SK-N-SH (cell line): ENCODE measurements at regions not wholly inside any gene's neighbourhood (a gene's known extent, or its start where the extent isn't known, plus 50 kb on each side); places are given as distances from the start of the nearest gene placed in this dataset.

Experiments
- CTCF ChIA-PET: fragments of 300-600, 350-600 bp; formaldehyde crosslinking; extraction: SDS; loops from one replicate; lab custom pipeline; 2021; lab: Yijun Ruan, JAX
- POLR2A ChIA-PET: fragments of 350-600 bp; sonication (Branson Sonifier 250); formaldehyde crosslinking; extraction: SDS; loops from one replicate; lab custom pipeline; 2020; ENCODE audit warnings: antibody characterized with exemption, inconsistent platforms; lab: Yijun Ruan, JAX
- DNase-seq: peaks from one replicate; pipeline ENCODE4 v3.0.0; 2012
- H2AFZ ChIP-seq: fragments of 200-600 bp; sonication (generic); 2 replicates; pipeline ENCODE4 v1.8.1; 2016; ENCODE audit warnings: antibody characterized with exemption, mild to moderate bottlenecking, low read depth
- H3F3A ChIP-seq: fragments of 200-600 bp; sonication (generic); replicated peaks from 2 replicates; pipeline ENCODE3; 2016; ENCODE audit warnings: antibody characterized with exemption, mild to moderate bottlenecking; ENCODE audit not compliant: insufficient read depth
- H3K27ac ChIP-seq, 2 experiments: fragments of 200-500 bp in 1 of 2; fragments of 200-600 bp in 1 of 2; sonication (Bioruptor generic) in 1 of 2; sonication (generic), shearing (Covaris generic) in 1 of 2; 2 replicates each; pipeline versions ENCODE4 v1.5.1 to v1.6.1; 2014 to 2016; ENCODE audit warnings: low read depth in 2 of 2, inconsistent platforms in 1 of 2, low read length in 1 of 2, mild to moderate bottlenecking in 1 of 2, mixed read lengths in 1 of 2
- H3K27me3 ChIP-seq: fragments of 200-600 bp; sonication (generic), shearing (Covaris generic); 2 replicates; pipeline ENCODE4 v1.6.1; 2016; ENCODE audit warnings: mixed run types; ENCODE audit not compliant: insufficient read depth
- H3K36me3 ChIP-seq, 2 experiments: fragments of 200-500 bp in 1 of 2; fragments of 200-600 bp in 1 of 2; sonication (Bioruptor generic) in 1 of 2; sonication (generic) in 1 of 2; replicated peaks in 1 of 2; 2 replicates each; pipeline versions ENCODE3 to v1.5.1; 2014 to 2016; ENCODE audit warnings: low read length in 1 of 2, mild to moderate bottlenecking in 1 of 2; ENCODE audit not compliant: insufficient read depth in 2 of 2, control insufficient read depth in 1 of 2
- H3K4me1 ChIP-seq, 2 experiments: fragments of 200-500 bp in 1 of 2; fragments of 200-600 bp in 1 of 2; sonication (Bioruptor generic) in 1 of 2; sonication (generic), shearing (Covaris generic) in 1 of 2; 2 replicates each; pipeline versions ENCODE4 v1.5.1 to v1.6.1; 2014 to 2016; ENCODE audit warnings: low read depth in 1 of 2, low read length in 1 of 2, mixed run types in 1 of 2; ENCODE audit not compliant: insufficient read depth in 2 of 2, control insufficient read depth in 1 of 2
- H3K4me2 ChIP-seq: fragments of 200-600 bp; sonication (generic), shearing (Covaris generic); 2 replicates; pipeline ENCODE4 v1.6.1; 2017; ENCODE audit warnings: mixed run types
- H3K4me3 ChIP-seq, 2 experiments: fragments of 200-500 bp in 1 of 2; fragments of 200-600 bp in 1 of 2; sonication (Bioruptor generic) in 1 of 2; sonication (generic), shearing (Covaris generic) in 1 of 2; 2 replicates each; pipeline versions ENCODE4 v1.5.1 to v1.8.1; 2014 to 2016; ENCODE audit warnings: low read depth in 2 of 2, inconsistent platforms in 1 of 2, low read length in 1 of 2, mild to moderate bottlenecking in 1 of 2, mixed read lengths in 1 of 2, moderate library complexity in 1 of 2
- H3K79me2 ChIP-seq: fragments of 200-600 bp; sonication (generic); 2 replicates; pipeline ENCODE4 v1.8.1; 2017; ENCODE audit warnings: mild to moderate bottlenecking; ENCODE audit not compliant: insufficient read depth
- H3K9ac ChIP-seq: fragments of 200-600 bp; sonication (generic); 2 replicates; pipeline ENCODE4 v1.6.1; 2017; ENCODE audit warnings: mixed run types
- H3K9me2 ChIP-seq: fragments of 200-600 bp; sonication (generic); 2 replicates; pipeline ENCODE4 v1.6.1; 2017; ENCODE audit warnings: mixed run types
- H3K9me3 ChIP-seq: fragments of 200-600 bp; sonication (generic); 2 replicates; pipeline ENCODE4 v1.6.1; 2017; ENCODE audit warnings: mixed run types, mild to moderate bottlenecking, moderate library complexity
- H4K20me1 ChIP-seq: fragments of 200-600 bp; sonication (generic); 2 replicates; pipeline ENCODE4 v1.6.1; 2017; ENCODE audit warnings: mild to moderate bottlenecking, mixed run types; ENCODE audit not compliant: insufficient read depth
- ELF1 ChIP-seq: IDR thresholded peaks from 2 replicates; pipeline ENCODE4 v1.4.0; 2012
- EP300 ChIP-seq, 2 experiments: IDR thresholded peaks; 2 replicates each; pipeline versions ENCODE4 v1.4.0 to v1.6.1; 2012; ENCODE audit warnings: borderline replicate concordance in 1 of 2, low read depth in 1 of 2, low read length in 1 of 2
- FOXM1 ChIP-seq: IDR thresholded peaks from 2 replicates; pipeline ENCODE4 v1.4.0; 2012; ENCODE audit warnings: low read depth, mild to moderate bottlenecking
- GABPA ChIP-seq: IDR thresholded peaks from 2 replicates; pipeline ENCODE4 v1.4.0; 2012; ENCODE audit warnings: low read depth, mild to moderate bottlenecking
- GATA2 ChIP-seq: sonication (generic); formaldehyde crosslinking; IDR thresholded peaks from 2 replicates; pipeline ENCODE4 v1.5.0; 2020; ENCODE audit warnings: mild to moderate bottlenecking, missing genetic modification reagents
- JUND ChIP-seq: IDR thresholded peaks from 2 replicates; pipeline ENCODE4 v1.4.0; 2012
- MAX ChIP-seq: IDR thresholded peaks from 2 replicates; pipeline ENCODE4 v1.4.0; 2012; ENCODE audit warnings: low read depth
- MEF2A ChIP-seq: IDR thresholded peaks from 2 replicates; pipeline ENCODE4 v1.4.0; 2012; ENCODE audit warnings: low read depth, borderline replicate concordance
- POLR2AphosphoS5 ChIP-seq: IDR thresholded peaks from 2 replicates; pipeline ENCODE4 v1.6.1; 2012; ENCODE audit warnings: low read depth, low read length
- RAD21 ChIP-seq: IDR thresholded peaks from 2 replicates; pipeline ENCODE4 v1.6.1; 2012; ENCODE audit warnings: mild to moderate bottlenecking, low read length
- RCOR1 ChIP-seq: fragments of 150-350 bp; IDR thresholded peaks from 2 replicates; pipeline ENCODE4 v1.6.1; 2017; ENCODE audit warnings: antibody characterized with exemption, low read length
- REST ChIP-seq: IDR thresholded peaks from 2 replicates; pipeline ENCODE4 v1.6.1; 2012; ENCODE audit warnings: mild to moderate bottlenecking, low read depth, low read length, moderate library complexity
- RFX5 ChIP-seq: IDR thresholded peaks from 2 replicates; pipeline ENCODE4 v1.6.1; 2012; ENCODE audit warnings: mild to moderate bottlenecking, improper control_type of control experiment, low read length
- RXRA ChIP-seq: IDR thresholded peaks from 2 replicates; pipeline ENCODE4 v1.4.0; 2012; ENCODE audit warnings: low read depth, mild to moderate bottlenecking, borderline replicate concordance
- SIN3A ChIP-seq: IDR thresholded peaks from 2 replicates; pipeline ENCODE4 v1.6.1; 2012; ENCODE audit warnings: low read depth, mild to moderate bottlenecking, low read length, moderate library complexity, borderline replicate concordance
- SMC3 ChIP-seq: IDR thresholded peaks from 2 replicates; pipeline ENCODE4 v1.6.1; 2012; ENCODE audit warnings: low read depth, low read length, improper control_type of control experiment
- TAF1 ChIP-seq: IDR thresholded peaks from 2 replicates; pipeline ENCODE4 v1.6.1; 2012; ENCODE audit warnings: low read depth, mild to moderate bottlenecking, low read length, moderate library complexity, borderline replicate concordance
- TCF12 ChIP-seq: IDR thresholded peaks from 2 replicates; pipeline ENCODE4 v1.4.0; 2012
- USF1 ChIP-seq: IDR thresholded peaks from 2 replicates; pipeline ENCODE4 v1.4.0; 2012; ENCODE audit warnings: low read depth, borderline replicate concordance
- YY1 ChIP-seq: IDR thresholded peaks from 2 replicates; pipeline ENCODE4 v1.4.0; 2012; ENCODE audit warnings: low read depth, mild to moderate bottlenecking
- WGBS: methylation state at CpG from one replicate; pipeline ENCODE4 v1.1.6; 2017; ENCODE audit warnings: low lambda C conversion rate; 5-methylcytosine and 5-hydroxymethylcytosine counted together
- TF ChIP-seq, protein P1 (sequence below): IDR thresholded peaks from 2 replicates; pipeline ENCODE4; 2012

GRCh38 chr4:189838821-189839497 lies 101.7 kb upstream of the FRG1 start:
- Histone ChIP-seq H3K9ac (no peak overlapping the region), H3K4me3 (no peak overlapping the region), H2AFZ (no peak overlapping the region), H3F3A (no peaks in the 10 kb centered on the region), H3K79me2 (no peaks in the 10 kb centered on the region), H3K4me2 (no peak overlapping the region), H3K36me3 (no peaks in the 10 kb centered on the region), H4K20me1 (no peaks in the 10 kb centered on the region), H3K9me2 (no peaks in the 10 kb centered on the region), H3K27me3 (no peaks in the 10 kb centered on the region), H3K4me1 (no peaks in the 10 kb centered on the region), H3K27ac (no peak overlapping the region), H3K9me3 (no peaks in the 10 kb centered on the region)
- CTCF ChIA-PET, result no interaction called here
- 56% methylated on average over 16 of the region's 16 CpGs for WGBS
- no peak for TF ChIP-seq RFX5
- TF ChIP-seq FOXM1, result no peak
- no peak for TF ChIP-seq JUND
- no peak for TF ChIP-seq SIN3A
- no peak for TF ChIP-seq SMC3
- no peak for DNase-seq
- POLR2A ChIA-PET, result no interaction called here

GRCh38 chr4:189840356-189840755 lies 100.3 kb upstream of the FRG1 start:
- H3K9ac ChIP-seq, result no peak overlapping the region
- no peak overlapping the region for H3K4me2 ChIP-seq
- H3K4me1 ChIP-seq, result no peaks in the 10 kb centered on the region; a peak in 1 of 4 replicates
- no peaks in the 10 kb centered on the region for H3K27me3 ChIP-seq
- H3K36me3 ChIP-seq, result no peaks in the 10 kb centered on the region
- H3F3A ChIP-seq, result peaks cover 6% of the 10 kb centered on the region
- no peak overlapping the region for H3K27ac ChIP-seq
- H2AFZ ChIP-seq, result no peak overlapping the region
- no peak overlapping the region for H3K4me3 ChIP-seq
- ChIA-PET CTCF (interaction anchor here (1.1 kb wide), 1 partner anchor 404 kb away, joined by 3 read pairs; no protein-coding TSS in a partner anchor), POLR2A (no interaction called here)
- H3K79me2 ChIP-seq, result no peaks in the 10 kb centered on the region
- WGBS, result 50% methylated on average over 5 of the region's 5 CpGs
- no peaks in the 10 kb centered on the region for H3K9me3 ChIP-seq
- H4K20me1 ChIP-seq, result no peaks in the 10 kb centered on the region
- no peak for DNase-seq
- TF ChIP-seq, protein P1, sequence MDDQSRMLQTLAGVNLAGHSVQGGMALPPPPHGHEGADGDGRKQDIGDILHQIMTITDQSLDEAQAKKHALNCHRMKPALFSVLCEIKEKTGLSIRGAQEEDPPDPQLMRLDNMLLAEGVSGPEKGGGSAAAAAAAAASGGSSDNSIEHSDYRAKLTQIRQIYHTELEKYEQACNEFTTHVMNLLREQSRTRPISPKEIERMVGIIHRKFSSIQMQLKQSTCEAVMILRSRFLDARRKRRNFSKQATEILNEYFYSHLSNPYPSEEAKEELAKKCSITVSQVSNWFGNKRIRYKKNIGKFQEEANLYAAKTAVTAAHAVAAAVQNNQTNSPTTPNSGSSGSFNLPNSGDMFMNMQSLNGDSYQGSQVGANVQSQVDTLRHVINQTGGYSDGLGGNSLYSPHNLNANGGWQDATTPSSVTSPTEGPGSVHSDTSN, result no peak
- no peak for TF ChIP-seq REST
- TF ChIP-seq TAF1, result no peak
- TF ChIP-seq SMC3, result no peak
- TF ChIP-seq TCF12, result no peak
- TF ChIP-seq MEF2A, result no peak
- no peak for TF ChIP-seq EP300 (IDR thresholded peaks at IDR 0.05; ENCODE audit: borderline replicate concordance in 1 of 2, low read depth in 1 of 2, low read length in 1 of 2)
- TF ChIP-seq RXRA, result no peak
- no peak for TF ChIP-seq GABPA
- no peak for TF ChIP-seq MAX
- no peak for TF ChIP-seq GATA2 (CRISPR knock-in tag)
- TF ChIP-seq RCOR1, result no peak
- no peak for TF ChIP-seq ELF1
- no peak for TF ChIP-seq USF1
- TF ChIP-seq POLR2AphosphoS5, result no peak
- TF ChIP-seq YY1, result no peak
- no peak for TF ChIP-seq JUND
- TF ChIP-seq FOXM1, result no peak
- no peak for TF ChIP-seq RAD21
- H3K9me2 ChIP-seq, result no peaks in the 10 kb centered on the region
